HG03442 (cell line): ENCODE measurements at regions not wholly inside any gene's neighbourhood (a gene's known extent, or its start where the extent isn't known, plus 50 kb on each side); places are given as distances from the start of the nearest gene placed in this dataset.
"Not testable (repeated sequence)": the region's sequence is repeated elsewhere in the genome, so short reads cannot be mapped to it uniquely, and the experiment has no call there.

ENCODE experiments used
- ATAC-seq: cut with Tn5 transposase; IDR thresholded peaks from one replicate; pipeline ENCODE4 v1.9.1; 2021; ENCODE audit warnings: mild to moderate bottlenecking, moderate library complexity; ENCODE audit not compliant: unreplicated experiment

GRCh38 chr5:56311306-56311905, 78.3 kb upstream of the ANKRD55 start:
- ATAC-seq: no peak

- no peak for ATAC-seq
These were observed 77.6 kb upstream of the ANKRD55 start for GRCh38 chr5:56310711-56311204.

- ATAC-seq: no peak
These were observed 76.2 kb upstream of the ANKRD55 start for GRCh38 chr5:56309262-56309826.

GRCh38 chr5:56307714-56308333, 74.7 kb upstream of the ANKRD55 start:
- no peak for ATAC-seq

GRCh38 chr5:56306433-56307150, 73.5 kb upstream of the ANKRD55 start:
- ATAC-seq: no peak

GRCh38 chr5:56305001-56305950, 72.1 kb upstream of the ANKRD55 start:
- no peak for ATAC-seq

- ATAC-seq: no peak
These were observed 70.4 kb upstream of the ANKRD55 start for GRCh38 chr5:56303511-56303910.

- no peak for ATAC-seq
These were observed 68.9 kb upstream of the ANKRD55 start for GRCh38 chr5:56302027-56302426.

GRCh38 chr5:56301069-56301468, 67.9 kb upstream of the ANKRD55 start:
- no peak for ATAC-seq

GRCh38 chr5:56299212-56299611, 66.1 kb upstream of the ANKRD55 start:
- ATAC-seq: no peak

GRCh38 chr5:56298336-56299090, 65.4 kb upstream of the ANKRD55 start:
- ATAC-seq: no peak

- no peak for ATAC-seq
These were observed 64.7 kb upstream of the ANKRD55 start for GRCh38 chr5:56297851-56298250.

- ATAC-seq: not testable (repeated sequence)
These were observed 62.2 kb upstream of the ANKRD55 start for GRCh38 chr5:56295311-56295710.

GRCh38 chr5:56294354-56294753, 61.2 kb upstream of the ANKRD55 start:
- ATAC-seq: no peak

GRCh38 chr5:56292874-56293273, 59.7 kb upstream of the ANKRD55 start:
- ATAC-seq: not testable (repeated sequence)

- no peak for ATAC-seq
These were observed 58.7 kb upstream of the ANKRD55 start for GRCh38 chr5:56291661-56292374.

GRCh38 chr5:56291079-56291643, 58.0 kb upstream of the ANKRD55 start:
- no peak for ATAC-seq

- ATAC-seq: no peak
These were observed 57.4 kb upstream of the ANKRD55 start for GRCh38 chr5:56290378-56291078.
